ENCODE measurements at regions not wholly inside any gene's neighbourhood (a gene's known extent, or its start where the extent isn't known, plus 50 kb on each side); places are given as distances from the start of the nearest gene placed in this dataset.

DNA sequence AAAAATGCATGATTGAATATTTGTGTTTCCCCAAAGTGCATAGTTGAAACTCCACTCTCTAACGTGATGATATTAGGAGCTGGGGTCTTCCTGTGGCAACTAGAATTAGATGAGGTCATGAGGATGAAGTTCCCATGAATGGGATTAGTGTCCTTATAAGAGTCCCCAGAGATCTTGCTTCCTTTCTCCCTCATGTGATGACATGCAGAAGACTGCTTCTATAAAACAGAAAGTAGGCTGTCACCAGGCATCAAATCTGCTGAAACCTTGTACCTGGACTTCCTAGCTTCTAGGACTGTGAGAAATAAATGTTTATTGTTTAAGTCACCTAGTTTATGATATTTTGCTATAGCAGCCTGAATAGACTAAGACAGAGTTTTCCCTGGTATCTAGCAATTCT is 586.5 kb upstream of the EPHA7 start:
- TF ChIP-seq CTCF (conservative IDR thresholded peaks at IDR 0.05 in 1 of 2, IDR thresholded peaks at IDR 0.05 in 1 of 2; ENCODE audit: low read depth in 1 of 2, low read length in 2 of 2) (no peak), EZH2 (IDR thresholded peaks at IDR 0.05; ENCODE audit: low read length, missing control alignments) (no peak)
